ENCODE measurements at regions not wholly inside any gene's neighbourhood (a gene's known extent, or its start where the extent isn't known, plus 50 kb on each side); places are given as distances from the start of the nearest gene placed in this dataset.

- no peak for DNase-seq
These were observed 280.0 kb upstream of the EMCN start for GRCh38 chr4:100797791-100798190.

GRCh38 chr4:100797356-100797755 is 279.5 kb upstream of the EMCN start:
- no peak for DNase-seq

GRCh38 chr4:100796332-100796731 is 278.5 kb upstream of the EMCN start:
- DNase-seq, result no peak

- DNase-seq, result no peak
These were observed 277.8 kb upstream of the EMCN start for GRCh38 chr4:100795581-100795980.

GRCh38 chr4:100790836-100791615 is 273.2 kb upstream of the EMCN start:
- peak; percentile 1 for DNase-seq

- no peak for DNase-seq
These were observed 272.2 kb upstream of the EMCN start for GRCh38 chr4:100789991-100790390.

- DNase-seq, result no peak
These were observed 268.7 kb upstream of the EMCN start for GRCh38 chr4:100786481-100786880.

- no peak for DNase-seq
These were observed 264.5 kb upstream of the EMCN start for GRCh38 chr4:100782356-100782755.

GRCh38 chr4:100781435-100781834 is 263.6 kb upstream of the EMCN start:
- DNase-seq, result no peak

GRCh38 chr4:100780126-100780525 is 262.3 kb upstream of the EMCN start:
- no peak for DNase-seq

GRCh38 chr4:100778431-100778830 is 260.6 kb upstream of the EMCN start:
- no peak for DNase-seq

- no peak for DNase-seq
These were observed 244.9 kb upstream of the EMCN start for GRCh38 chr4:100762738-100763137.

- DNase-seq, result no peak
These were observed 236.9 kb upstream of the EMCN start for GRCh38 chr4:100754751-100755150.

GRCh38 chr4:100746141-100746739 is 228.4 kb upstream of the EMCN start:
- DNase-seq, result no peak

- DNase-seq, result no peak
These were observed 224.2 kb upstream of the EMCN start for GRCh38 chr4:100742045-100742444.

- no peak for DNase-seq
These were observed 221.6 kb upstream of the EMCN start for GRCh38 chr4:100739426-100739825.

GRCh38 chr4:100738196-100739165 is 220.7 kb upstream of the EMCN start:
- DNase-seq, result no peak

- no peak for DNase-seq
These were observed 219.0 kb upstream of the EMCN start for GRCh38 chr4:100736641-100737451.

- DNase-seq, result no peak
These were observed 211.0 kb upstream of the EMCN start for GRCh38 chr4:100728861-100729260.

- DNase-seq, result no peak
These were observed 205.1 kb upstream of the EMCN start for GRCh38 chr4:100722866-100723459.

- DNase-seq, result no peak
These were observed 204.3 kb upstream of the EMCN start for GRCh38 chr4:100722133-100722532.

- peak; percentile 27 for DNase-seq
These were observed 203.7 kb upstream of the EMCN start for GRCh38 chr4:100721490-100721889.

All from NCI-H1436 (cell line).